GM12875 (cell line): ENCODE measurements at regions not wholly inside any gene's neighbourhood (a gene's known extent, or its start where the extent isn't known, plus 50 kb on each side); places are given as distances from the start of the nearest gene placed in this dataset.

Experiments
- H3K4me3 ChIP-seq: one replicate; pipeline ENCODE4 v1.5.1; 2011; ENCODE audit warnings: low read depth, low read length, control low read depth
- TF ChIP-seq, protein P1 (sequence below): IDR thresholded peaks from 2 replicates; pipeline ENCODE4 v1.5.1; 2011; ENCODE audit warnings: low read depth, mild to moderate bottlenecking, control low read depth, inconsistent platforms, low read length, moderate library complexity, borderline replicate concordance; ENCODE audit not compliant: insufficient read depth

DNA sequence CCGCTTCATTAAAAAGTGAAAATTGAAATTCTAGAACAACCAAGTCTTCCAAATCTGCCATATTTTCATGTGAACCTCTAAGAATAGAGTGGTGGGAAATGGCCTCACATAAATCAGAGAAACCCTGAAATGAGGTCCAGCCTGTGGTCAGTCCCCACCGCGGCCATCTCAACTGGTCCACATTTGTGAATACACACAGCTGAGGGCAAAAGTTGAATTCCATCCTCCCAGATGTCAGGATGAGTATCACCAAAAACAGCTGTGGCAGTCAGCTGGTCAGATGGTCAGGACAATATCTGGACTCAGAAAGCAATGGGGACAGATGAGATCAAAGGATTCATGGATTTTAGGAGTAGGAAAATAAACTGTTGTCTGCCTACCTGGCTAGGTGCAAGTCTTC lies 219.4 kb upstream of the NCKAP5 start:
- no peak overlapping the region for H3K4me3 ChIP-seq
- TF ChIP-seq, protein P1, sequence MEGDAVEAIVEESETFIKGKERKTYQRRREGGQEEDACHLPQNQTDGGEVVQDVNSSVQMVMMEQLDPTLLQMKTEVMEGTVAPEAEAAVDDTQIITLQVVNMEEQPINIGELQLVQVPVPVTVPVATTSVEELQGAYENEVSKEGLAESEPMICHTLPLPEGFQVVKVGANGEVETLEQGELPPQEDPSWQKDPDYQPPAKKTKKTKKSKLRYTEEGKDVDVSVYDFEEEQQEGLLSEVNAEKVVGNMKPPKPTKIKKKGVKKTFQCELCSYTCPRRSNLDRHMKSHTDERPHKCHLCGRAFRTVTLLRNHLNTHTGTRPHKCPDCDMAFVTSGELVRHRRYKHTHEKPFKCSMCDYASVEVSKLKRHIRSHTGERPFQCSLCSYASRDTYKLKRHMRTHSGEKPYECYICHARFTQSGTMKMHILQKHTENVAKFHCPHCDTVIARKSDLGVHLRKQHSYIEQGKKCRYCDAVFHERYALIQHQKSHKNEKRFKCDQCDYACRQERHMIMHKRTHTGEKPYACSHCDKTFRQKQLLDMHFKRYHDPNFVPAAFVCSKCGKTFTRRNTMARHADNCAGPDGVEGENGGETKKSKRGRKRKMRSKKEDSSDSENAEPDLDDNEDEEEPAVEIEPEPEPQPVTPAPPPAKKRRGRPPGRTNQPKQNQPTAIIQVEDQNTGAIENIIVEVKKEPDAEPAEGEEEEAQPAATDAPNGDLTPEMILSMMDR = no peak

DNA sequence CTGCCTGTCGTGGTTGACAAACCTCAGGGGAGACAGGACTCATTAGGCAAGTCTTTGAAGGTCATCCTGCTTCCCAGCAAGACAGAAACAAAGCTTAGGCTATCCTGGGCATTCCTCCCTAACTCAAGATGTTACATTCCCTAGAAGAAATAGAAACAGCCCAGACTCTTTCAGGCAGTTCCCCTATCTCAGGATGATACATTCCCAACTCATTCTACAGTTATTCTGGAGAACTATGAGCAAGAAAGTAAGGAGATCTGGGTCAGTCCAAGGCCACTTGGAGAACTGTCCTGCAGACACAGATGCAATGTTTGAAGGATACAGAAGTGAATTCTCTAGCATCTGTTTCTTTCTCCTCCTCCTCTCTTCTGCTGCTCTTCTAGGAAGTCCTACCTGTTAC lies 220.1 kb upstream of the NCKAP5 start:
- TF ChIP-seq, protein P1 = no peak
- H3K4me3 ChIP-seq = no peak overlapping the region

DNA sequence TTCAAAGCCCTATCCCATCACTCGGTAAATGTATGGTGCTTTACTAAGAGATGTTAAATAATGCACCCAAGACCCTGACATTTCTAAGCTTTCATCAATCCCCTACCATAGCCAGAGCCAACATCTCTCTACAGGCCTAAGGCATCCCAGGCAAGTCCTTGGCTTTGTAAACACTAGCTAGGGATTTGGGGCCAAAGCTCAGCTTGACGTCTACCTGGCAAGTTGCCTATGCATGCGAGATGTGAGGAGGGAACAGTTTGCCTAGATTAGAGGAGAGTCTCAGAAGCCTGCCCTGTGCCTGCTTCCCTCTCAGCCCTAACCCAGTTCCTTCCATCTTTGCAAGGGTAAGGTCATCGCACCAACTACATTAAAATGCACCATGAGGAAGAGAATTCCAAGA lies 221.5 kb upstream of the NCKAP5 start:
- H3K4me3 ChIP-seq = no peak overlapping the region
- TF ChIP-seq, protein P1 = no peak

DNA sequence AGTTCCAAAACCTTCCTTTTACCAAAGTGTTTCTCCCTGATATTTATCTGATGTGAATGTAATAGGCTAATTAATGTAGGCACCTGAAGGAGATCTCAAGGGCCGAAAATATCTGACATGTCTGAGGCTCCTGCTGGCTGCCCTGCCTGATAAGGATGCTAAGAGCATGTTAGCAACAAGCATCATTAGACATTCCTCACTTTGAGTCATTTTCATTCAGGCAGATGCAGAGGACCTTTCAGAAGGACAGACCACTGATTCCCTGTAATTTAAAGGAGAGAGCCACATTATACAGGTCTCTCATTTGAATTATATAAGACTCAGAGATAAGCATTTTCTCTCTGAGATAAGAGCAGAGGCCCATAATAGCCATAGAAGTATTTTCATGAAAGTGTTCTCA lies 222.4 kb upstream of the NCKAP5 start:
- TF ChIP-seq, protein P1 = no peak
- H3K4me3 ChIP-seq = no peak overlapping the region

DNA sequence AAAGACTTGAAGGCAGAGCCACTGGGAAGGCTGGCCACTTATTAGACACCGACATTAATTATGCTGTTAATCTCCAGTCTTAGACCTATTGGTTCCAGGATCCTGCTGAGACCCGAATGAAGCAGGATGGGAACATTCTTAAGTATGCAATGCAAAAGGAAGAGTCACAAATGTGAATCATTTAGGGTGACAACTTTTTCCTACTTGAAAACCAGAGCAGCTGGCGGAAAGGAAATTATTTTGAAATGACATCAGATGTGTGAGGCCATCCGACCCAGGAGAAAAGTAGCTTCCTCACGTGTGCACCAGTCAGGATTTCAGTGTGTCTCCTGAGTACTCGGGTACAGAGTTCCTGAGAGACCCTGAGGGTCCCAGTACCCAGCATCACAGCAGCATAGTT lies 222.9 kb upstream of the NCKAP5 start:
- TF ChIP-seq, protein P1 = no peak
- H3K4me3 ChIP-seq = no peak overlapping the region

DNA sequence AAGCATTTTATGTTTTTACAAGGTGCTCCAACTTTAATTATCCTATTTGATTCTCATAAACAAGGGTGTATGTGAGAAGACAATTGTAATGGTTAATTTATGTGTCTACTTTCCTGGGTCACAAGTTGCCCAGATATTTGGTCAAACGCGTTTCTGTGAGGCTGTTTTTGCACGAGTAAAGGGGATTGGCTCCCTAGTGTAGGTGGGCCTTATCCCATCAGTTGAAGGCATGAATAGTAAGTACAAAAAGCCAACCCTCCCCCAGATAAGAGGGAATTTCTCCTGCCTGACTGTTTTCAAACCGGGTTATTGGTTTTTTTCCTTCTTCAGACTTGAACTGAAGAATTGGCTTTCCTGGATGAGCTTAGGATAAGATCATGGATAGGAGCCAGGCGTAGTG lies 224.0 kb upstream of the NCKAP5 start:
- no peak overlapping the region for H3K4me3 ChIP-seq
- TF ChIP-seq, protein P1 = no peak

DNA sequence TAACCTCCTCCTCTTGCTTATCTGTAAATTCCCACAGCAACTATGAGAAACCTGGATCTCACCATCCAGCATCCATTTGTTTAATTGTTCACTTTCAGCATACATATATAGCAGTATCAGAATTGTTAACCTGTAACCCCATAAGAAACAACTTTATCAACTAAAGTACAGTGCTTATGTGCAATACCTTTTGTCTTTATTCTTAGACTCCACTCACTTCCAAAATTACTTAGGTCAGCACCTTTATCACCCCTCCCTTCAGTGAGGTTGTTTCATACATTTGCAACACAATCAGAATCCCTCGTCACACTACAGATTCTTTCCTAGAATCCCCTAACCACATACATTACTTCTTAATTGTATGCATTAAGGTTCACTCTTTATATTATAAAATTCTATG lies 225.9 kb upstream of the NCKAP5 start:
- TF ChIP-seq, protein P1 = no peak
- H3K4me3 ChIP-seq = no peak overlapping the region
